ENCODE measurements at regions not wholly inside any gene's neighbourhood (a gene's known extent, or its start where the extent isn't known, plus 50 kb on each side); places are given as distances from the start of the nearest gene placed in this dataset.
"Not testable (repeated sequence)": the region's sequence is repeated elsewhere in the genome, so short reads cannot be mapped to it uniquely, and the experiment has no call there.

- not testable (repeated sequence) for DNase-seq (ENCODE audit: low read depth in 3 of 3)
Observed at GRCh38 chr1:83251687-83252086, 747.2 kb downstream of the TTLL7 start.

DNA sequence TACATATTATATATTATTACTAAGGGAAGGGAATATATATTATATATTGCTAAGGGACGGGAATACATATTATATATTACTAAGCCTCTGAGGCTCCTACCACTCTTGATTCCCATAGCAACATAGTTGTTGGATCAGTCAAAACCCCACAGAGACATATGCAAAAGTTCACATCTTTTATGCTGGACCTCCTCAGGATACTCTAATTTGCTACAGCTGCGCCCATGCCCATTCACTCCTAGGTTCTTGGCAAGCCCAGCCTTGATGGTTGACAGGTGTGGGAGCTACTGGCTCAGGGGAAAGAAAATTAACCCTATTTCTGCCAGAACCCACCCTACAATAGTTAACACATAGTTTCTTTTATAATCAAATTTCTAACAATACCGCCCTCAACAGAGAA is 752.2 kb downstream of the TTLL7 start:
- DNase-seq (ENCODE audit: low read depth in 3 of 3) = not testable (repeated sequence)

GRCh38 chr1:83244832-83245231 is 754.1 kb downstream of the TTLL7 start:
- not testable (repeated sequence) for DNase-seq (ENCODE audit: low read depth in 3 of 3)

- DNase-seq (ENCODE audit: low read depth in 3 of 3) = not testable (repeated sequence)
Observed at GRCh38 chr1:83239568-83239967, 759.4 kb downstream of the TTLL7 start.

DNA sequence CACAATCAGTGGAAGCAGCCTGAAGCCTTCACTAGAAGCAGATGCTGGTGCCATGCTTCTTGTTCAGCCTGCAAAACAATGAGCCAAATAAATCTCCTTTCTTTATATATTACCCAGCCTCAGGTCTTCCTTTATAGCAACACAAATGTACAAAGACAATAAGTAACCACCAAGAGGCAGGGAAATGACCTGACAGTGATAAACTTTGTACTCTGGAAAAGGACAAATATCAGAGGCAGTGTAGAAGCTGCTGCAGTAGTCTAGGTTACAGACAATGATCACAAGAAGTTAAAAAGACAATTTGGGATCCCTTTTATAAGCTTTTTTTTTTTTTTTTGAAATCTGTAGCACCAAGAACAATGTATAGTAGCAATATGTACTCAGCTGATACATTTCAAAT is 760.3 kb downstream of the TTLL7 start:
- not testable (repeated sequence) for DNase-seq (ENCODE audit: low read depth in 3 of 3)

GRCh38 chr1:83219788-83220187 is 779.1 kb downstream of the TTLL7 start:
- DNase-seq (ENCODE audit: low read depth in 3 of 3) = not testable (repeated sequence)

GRCh38 chr1:83218036-83218716 is 780.8 kb downstream of the TTLL7 start:
- not testable (repeated sequence) for DNase-seq (ENCODE audit: low read depth in 3 of 3)

- not testable (repeated sequence) for DNase-seq (ENCODE audit: low read depth in 3 of 3)
Observed at GRCh38 chr1:83214317-83214716, 784.6 kb downstream of the TTLL7 start.

DNA sequence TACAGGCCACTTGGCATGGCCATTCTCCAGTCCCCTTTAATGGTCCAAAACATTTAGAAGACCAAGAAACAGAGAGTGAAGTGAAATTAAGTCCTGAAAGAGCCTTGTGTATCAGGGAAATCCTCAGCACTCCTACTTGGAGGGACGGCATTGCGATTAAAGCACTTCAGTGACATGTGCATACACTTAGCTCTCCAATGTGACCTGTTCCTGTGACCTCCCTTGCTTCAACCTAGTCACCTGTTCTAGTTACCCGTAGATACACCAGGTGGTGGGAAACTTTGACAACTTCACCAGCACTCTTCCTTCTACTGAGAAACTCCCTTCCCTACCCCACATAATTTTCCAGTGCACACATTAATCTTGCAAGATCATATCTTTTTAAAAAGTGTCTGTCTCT is 785.3 kb downstream of the TTLL7 start:
- DNase-seq (ENCODE audit: low read depth in 3 of 3) = not testable (repeated sequence)

DNA sequence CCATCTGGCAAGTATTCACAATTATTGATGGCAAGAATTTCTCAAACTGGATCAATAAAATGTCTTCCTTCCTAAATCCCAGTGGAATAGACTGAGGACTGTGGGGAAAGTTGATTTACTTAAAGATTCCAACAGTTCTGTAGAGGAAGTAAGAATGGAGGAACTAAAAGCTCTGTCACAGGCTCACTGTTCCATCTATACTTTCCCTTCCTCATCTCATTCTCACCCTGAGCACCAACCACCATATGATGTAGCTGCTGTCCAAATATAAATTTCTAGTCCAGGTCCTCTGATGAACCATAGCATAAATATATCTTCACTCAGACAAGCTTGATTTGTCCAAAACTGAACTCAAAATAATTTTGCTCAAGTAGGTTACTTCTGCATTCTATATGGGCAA is 786.9 kb downstream of the TTLL7 start:
- DNase-seq (ENCODE audit: low read depth in 3 of 3) = not testable (repeated sequence)

DNA sequence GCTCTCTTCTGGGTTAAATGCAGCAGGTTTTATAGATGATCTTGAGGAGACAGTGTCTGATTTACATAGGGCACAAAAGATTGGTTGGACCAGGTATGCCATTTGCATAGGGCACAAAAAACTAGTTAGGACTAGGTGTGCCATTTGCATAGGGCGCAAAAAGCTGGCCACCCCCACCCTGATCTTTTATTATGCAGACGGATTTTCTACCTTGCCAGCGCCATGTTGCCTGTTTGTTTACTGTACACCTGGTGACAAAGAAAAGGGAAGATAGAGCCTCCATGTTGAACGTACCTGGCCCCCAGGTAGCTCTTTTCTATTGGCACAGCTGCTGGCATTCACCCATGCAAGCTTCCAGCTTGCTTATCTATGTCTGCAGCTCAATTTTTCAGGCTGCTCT is 790.4 kb downstream of the TTLL7 start:
- DNase-seq (ENCODE audit: low read depth in 3 of 3) = not testable (repeated sequence)

DNA sequence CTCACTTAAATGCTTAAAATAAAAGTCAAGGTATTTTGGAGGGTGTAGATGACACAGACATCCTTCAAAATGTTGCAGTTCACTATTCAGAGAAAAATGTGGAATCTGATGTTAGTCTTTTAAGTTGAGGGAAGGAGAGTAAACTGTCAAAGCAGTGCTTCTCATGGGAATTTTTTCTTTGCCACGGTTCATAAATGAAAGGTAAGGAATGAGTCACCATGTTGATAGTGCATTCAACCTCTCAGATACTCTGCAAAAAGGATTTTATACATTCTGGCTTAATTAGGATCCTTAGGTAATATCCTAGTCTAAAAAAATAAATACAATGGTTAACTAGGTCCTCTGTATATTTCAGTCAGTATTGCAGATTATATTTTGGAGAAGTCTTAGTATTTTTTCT is 804.3 kb downstream of the TTLL7 start:
- not testable (repeated sequence) for DNase-seq (ENCODE audit: low read depth in 3 of 3)

DNA sequence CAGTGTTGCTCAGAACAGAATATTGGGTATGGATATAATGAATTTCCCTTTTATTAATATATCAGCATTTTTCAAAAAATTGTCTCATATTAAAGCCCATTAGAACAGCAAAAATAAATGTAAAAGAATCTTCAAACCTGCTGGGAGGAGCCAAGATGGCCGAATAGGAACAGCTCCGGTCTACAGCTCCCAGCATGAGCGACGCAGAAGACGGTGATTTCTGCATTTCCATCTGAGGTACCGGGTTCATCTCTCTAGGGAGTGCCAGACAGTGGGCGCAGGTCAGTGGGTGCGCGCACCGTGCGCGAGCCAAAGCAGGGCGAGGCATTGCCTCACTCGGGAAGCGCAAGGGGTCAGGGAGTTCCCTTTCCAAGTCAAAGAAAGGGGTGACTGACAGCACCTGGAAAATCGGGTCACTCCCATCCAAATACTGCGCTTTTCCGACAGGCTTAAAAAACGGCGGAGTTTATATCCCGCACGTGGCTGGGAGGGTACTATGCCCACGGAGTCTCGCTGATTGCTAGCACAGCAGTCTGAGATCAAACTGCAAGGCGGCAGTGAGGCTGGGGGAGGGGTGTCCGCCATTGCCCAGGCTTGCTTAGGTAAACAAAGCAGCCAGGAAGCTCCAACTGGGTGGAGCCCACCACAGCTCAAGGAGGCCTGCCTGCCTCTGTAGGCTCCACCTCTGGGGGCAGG is 816.8 kb downstream of the TTLL7 start:
- not testable (repeated sequence) for DNase-seq (ENCODE audit: low read depth in 3 of 3)

DNA sequence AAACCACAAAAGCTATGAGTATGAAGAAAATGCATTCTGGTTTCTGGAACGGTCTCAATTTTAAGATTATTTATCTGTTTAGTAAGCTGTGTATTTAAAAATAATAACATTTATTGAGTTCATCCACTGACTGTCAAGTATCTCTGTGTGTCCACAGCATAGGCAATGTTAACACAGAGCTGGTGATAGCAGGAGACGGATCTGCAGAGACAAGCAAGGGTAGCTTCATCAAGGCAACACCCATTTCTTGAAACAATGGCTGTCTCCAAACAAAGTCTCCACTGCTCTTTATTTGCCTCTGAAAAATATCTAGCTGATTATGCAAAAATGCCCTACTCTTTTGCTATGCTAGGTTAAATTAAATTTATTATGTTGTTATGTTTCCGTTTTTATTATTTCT is 818.3 kb downstream of the TTLL7 start:
- not testable (repeated sequence) for DNase-seq (ENCODE audit: low read depth in 3 of 3)

DNA sequence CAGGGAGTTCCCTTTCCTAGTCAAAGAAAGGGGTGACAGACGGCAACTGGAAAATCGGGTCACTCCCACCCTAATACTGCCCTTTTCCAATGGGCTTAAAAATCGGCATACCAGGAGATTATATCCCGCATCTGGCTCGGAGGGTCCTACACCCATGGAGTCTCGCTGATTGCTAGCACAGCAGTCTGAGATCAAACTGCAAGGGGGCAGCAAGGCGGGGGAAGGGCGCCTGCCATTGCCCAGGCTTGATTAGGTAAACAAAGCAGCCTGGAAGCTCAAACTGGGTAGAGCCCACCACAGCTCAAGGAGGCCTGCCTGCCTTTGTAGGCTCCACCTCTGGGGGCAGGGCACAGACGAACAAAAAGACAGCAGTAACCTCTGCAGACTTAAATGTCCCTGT is 831.3 kb downstream of the TTLL7 start:
- not testable (repeated sequence) for DNase-seq (ENCODE audit: low read depth in 3 of 3)

DNA sequence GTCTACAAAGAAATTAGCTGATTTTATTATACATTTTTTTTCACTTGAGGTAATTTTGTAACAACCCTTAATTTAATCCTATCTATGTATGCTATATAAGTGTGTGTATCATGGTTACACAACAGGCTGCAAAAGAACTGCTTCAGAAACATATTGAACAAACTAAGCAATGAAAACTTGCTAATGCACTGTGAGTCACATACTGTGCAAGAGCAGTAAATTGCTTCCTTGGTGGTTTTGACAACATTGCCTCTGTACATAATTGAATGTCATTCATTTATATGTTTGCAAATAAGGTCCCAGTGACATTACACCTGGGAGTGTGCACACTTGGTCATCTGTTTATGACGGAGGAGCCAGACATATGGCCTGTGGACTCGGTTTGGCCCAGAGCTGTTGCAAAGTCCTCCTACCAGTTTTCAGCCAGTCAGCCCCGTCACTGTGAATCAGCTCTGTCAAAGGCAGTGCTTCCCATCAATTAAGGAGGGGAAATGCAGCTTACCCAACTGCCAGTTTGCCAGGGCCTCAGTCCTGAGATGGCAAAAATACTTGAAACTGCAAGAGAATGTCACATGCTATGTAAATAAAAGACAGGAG is 835.0 kb downstream of the TTLL7 start:
- not testable (repeated sequence) for DNase-seq (ENCODE audit: low read depth in 3 of 3)

DNA sequence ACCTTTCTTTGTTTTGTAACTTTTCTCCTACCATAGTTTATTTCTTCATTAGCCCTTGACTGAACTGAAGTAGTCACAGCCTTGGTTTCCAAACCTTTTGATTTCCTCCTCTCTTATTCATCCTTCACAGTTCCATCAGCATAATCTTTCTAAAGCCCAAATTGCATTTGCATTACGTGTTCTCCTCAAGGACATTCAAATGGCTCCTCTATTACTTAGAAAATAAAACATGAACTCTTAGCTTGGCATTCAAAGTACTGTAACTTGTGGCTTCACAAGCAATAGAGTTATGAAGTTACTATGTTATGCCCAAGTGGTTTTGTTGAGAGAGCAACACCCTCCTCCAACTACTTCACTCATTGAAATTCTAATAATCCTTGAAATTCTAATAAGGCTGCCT is 840.0 kb downstream of the TTLL7 start:
- not testable (repeated sequence) for DNase-seq (ENCODE audit: low read depth in 3 of 3)

GRCh38 chr1:83154306-83154705 is 844.6 kb downstream of the TTLL7 start:
- DNase-seq (ENCODE audit: low read depth in 3 of 3) = not testable (repeated sequence)

DNA sequence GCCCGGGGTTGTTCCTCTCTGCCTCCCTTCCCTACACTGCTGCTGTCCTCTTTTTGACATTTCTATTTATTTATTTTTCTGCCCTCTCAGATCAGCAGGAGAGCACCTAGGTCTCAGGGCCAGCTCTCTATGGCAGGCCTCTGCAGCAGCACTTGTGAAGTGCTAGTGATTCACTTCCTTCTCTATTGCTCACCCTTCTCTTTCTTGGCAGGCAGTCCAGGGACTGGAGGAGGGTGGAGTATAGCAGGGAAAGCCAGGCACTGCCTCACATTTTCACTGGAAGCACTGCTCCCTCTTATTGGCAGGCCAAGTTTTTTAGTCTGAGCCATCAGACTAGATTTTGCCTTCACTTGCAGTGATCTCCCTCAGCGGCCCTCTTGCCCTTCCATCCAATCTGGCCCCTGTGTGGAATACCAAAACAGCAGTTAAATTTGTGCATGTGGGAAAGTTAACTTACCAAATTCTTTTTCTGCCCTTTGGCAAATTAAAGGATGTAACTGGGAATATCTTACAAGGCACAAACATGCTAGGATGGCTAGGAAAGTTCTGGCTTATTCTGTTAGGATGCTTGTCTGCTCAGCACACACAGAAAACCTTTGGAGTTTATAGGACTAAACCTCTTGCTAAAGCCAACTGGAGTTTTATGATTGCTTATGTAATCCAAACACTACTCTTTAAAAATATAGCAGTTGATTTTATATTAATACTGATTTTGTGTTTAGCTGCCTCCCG is 847.6 kb downstream of the TTLL7 start:
- DNase-seq (ENCODE audit: low read depth in 3 of 3) = not testable (repeated sequence)

DNA sequence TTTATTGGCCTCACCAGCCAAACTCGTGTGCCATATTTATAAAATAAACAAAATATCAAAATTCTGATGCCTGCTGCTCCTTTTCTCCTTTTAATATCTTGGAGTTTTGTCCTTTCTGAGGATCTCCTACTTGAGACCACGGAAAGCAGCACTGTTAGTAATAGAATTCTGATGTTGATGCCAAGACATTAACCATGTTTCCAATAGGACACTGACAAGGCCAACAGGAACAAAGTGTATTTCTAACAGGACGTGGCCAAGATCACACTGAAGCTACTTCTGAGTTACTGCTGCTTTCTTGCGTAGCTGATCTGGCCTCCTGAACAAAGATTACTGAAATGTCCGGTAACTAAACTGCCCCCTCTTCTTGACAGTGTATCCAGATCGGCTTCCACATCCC is 848.5 kb downstream of the TTLL7 start:
- DNase-seq (ENCODE audit: low read depth in 3 of 3) = not testable (repeated sequence)

GRCh38 chr1:83145820-83146219 is 853.1 kb downstream of the TTLL7 start:
- not testable (repeated sequence) for DNase-seq (ENCODE audit: low read depth in 3 of 3)

DNA sequence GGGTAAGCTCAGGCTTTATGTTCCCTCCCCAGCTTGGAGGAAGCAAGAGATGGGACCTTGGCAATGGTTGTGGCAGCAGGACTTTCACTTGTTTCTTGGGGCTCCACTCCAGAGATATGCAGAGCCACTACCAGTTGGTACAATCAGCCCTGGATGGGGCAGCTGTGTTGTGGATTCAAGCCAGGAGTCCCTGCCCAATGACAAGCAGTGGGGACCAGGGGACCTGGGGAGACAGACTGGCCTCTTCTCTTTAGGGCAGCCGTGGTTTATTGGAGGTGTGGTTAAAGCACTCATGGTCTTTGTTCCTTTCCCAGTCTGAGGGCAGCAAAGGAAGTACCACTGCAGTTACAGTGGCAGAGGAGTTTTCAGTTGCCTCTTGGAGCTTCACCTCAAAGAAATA is 856.1 kb downstream of the TTLL7 start:
- not testable (repeated sequence) for DNase-seq (ENCODE audit: low read depth in 3 of 3)
